GM12878 (cell line): ENCODE measurements at regions not wholly inside any gene's neighbourhood (a gene's known extent, or its start where the extent isn't known, plus 50 kb on each side); places are given as distances from the start of the nearest gene placed in this dataset.

Experiments
- ATF3 ChIP-seq: IDR thresholded peaks from 2 replicates; pipeline ENCODE4 v1.6.1; 2011; ENCODE audit warnings: low read depth, mild to moderate bottlenecking, low read length, moderate library complexity, borderline replicate concordance; ENCODE audit errors: extremely low read depth
- CTCF ChIP-seq, 3 experiments: IDR thresholded peaks in 2 of 3; conservative IDR thresholded peaks in 1 of 3; 2 replicates each; pipeline ENCODE4 v1.5.1; 2011; ENCODE audit warnings: low read depth in 3 of 3, low read length in 3 of 3, mild to moderate bottlenecking in 3 of 3, control low read depth in 2 of 3, moderate library complexity in 2 of 3, inconsistent platforms in 1 of 3, mixed read lengths in 1 of 3; ENCODE audit not compliant: control insufficient read depth in 2 of 3, insufficient read depth in 1 of 3; ENCODE audit errors: extremely low read depth in 1 of 3
- EED ChIP-seq: sonication (generic); IDR thresholded peaks from 2 replicates; pipeline ENCODE4 v1.6.1; 2016; ENCODE audit warnings: antibody characterized with exemption, low read depth
- EP300 ChIP-seq, 2 experiments: fragments of 150-350 bp in 1 of 2; IDR thresholded peaks; 2 replicates each; pipeline ENCODE4 v1.6.1; 2011 to 2012; ENCODE audit warnings: low read depth in 2 of 2, low read length in 2 of 2, borderline replicate concordance in 1 of 2, improper control_type of control experiment in 1 of 2, inconsistent platforms in 1 of 2; ENCODE audit not compliant: control insufficient read depth in 1 of 2
- NFYA ChIP-seq: IDR thresholded peaks from 2 replicates; pipeline ENCODE4 v1.6.1; 2011; ENCODE audit warnings: low read depth, mild to moderate bottlenecking, low read length, improper control_type of control experiment, borderline replicate concordance
- POLR2A ChIP-seq: IDR thresholded peaks from 2 replicates; pipeline ENCODE4 v1.6.1; 2011; ENCODE audit warnings: low read depth, mild to moderate bottlenecking, low read length
- SIN3A ChIP-seq: IDR thresholded peaks from 2 replicates; pipeline ENCODE4 v1.6.1; 2012; ENCODE audit warnings: low read depth, low read length, improper control_type of control experiment
- SUZ12 ChIP-seq: fragments of 200-600 bp; sonication (generic); IDR thresholded peaks from one replicate; pipeline ENCODE4 v1.6.1; 2018; ENCODE audit warnings: antibody characterized with exemption, mild to moderate bottlenecking; ENCODE audit not compliant: unreplicated experiment

- TF ChIP-seq EP300 (IDR thresholded peaks at IDR 0.05; ENCODE audit: borderline replicate concordance in 1 of 2, control insufficient read depth in 1 of 2, low read depth in 2 of 2, low read length in 2 of 2) (no peak), CTCF (IDR thresholded peaks at IDR 0.05 in 2 of 3, conservative IDR thresholded peaks at IDR 0.05 in 1 of 3; ENCODE audit: control insufficient read depth in 2 of 3, extremely low read depth in 1 of 3, insufficient read depth in 1 of 3, low read depth in 3 of 3, low read length in 3 of 3) (no peak), SUZ12 (no peak), POLR2A (no peak), NFYA (no peak), ATF3 (no peak), SIN3A (no peak), EED (no peak)
Measured at GRCh38 chr13:48892688-48893075, 83.0 kb upstream of the FNDC3A start.
